ENCODE measurements at regions not wholly inside any gene's neighbourhood (a gene's known extent, or its start where the extent isn't known, plus 50 kb on each side); places are given as distances from the start of the nearest gene placed in this dataset.

DNA sequence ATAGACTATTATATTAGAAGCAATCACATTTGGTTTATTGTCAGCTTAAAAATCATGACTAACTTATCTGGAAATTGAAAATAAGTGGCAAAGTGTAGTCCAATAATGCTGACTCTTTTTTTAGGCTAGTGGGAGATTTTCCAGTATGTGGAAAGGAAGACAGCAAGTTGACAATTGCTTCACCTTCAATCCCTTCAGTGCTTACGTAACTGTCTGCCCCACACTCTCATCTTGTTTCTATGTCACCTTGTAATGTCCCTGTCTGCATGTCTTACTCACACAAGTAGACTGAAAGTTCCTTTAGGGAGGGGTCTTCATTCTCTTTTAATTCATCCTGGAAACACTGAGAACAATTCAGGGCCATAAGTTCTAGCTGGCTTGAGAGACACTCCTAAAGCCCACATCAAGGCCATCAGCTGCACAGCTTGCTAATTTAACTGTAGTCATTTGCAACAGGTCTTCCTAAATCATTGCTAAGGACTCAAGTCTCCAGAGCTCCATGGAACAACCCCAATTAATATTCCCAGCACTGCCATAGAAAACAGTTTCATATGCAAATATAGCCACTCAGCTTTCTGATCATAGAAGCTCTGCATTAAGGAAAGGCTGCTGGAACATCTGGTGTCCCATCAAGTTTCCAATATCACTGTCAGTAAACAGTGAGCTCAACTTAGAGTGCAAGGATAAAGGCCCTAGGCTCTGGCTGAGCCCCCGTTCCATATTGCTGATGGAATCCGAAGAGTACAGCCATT lies 230.5 kb downstream of the ETAA1 start:
- Histone ChIP-seq H3K79me2 (ENCODE audit: control insufficient read depth, insufficient read depth, low read length) (no peaks in the 10 kb centered on the region), H2AFZ (ENCODE audit: low read depth, low read length) (no peak overlapping the region), H3K9me3 (replicated peaks; ENCODE audit: control insufficient read depth, insufficient read depth, low read length) (no peaks in the 10 kb centered on the region), H3K9ac (replicated peaks; ENCODE audit: extremely low read depth, insufficient read depth, low read length) (no peak overlapping the region), H3K4me3 (replicated peaks in 1 of 3; ENCODE audit: insufficient read depth in 1 of 3, low read depth in 1 of 3, low read length in 3 of 3) (no peak overlapping the region), H3K27ac (ENCODE audit: insufficient read depth, low read depth, low read length) (no peak overlapping the region), H3K9me1 (replicated peaks; ENCODE audit: control insufficient read depth, extremely low read depth, insufficient read depth, low read length) (no peaks in the 10 kb centered on the region), H3K27me3 (ENCODE audit: control insufficient read depth in 2 of 2, insufficient read depth in 2 of 2, low read length in 2 of 2) (no peaks in the 10 kb centered on the region), H3K4me2 (ENCODE audit: insufficient read depth, low read length) (no peak overlapping the region), H3K4me1 (ENCODE audit: control insufficient read depth, extremely low read depth, insufficient read depth, low read length) (no peaks in the 10 kb centered on the region), H3K36me3 (ENCODE audit: control insufficient read depth in 2 of 2, extremely low read depth in 1 of 2, insufficient read depth in 2 of 2, low read length in 2 of 2) (no peaks in the 10 kb centered on the region), H4K20me1 (replicated peaks; ENCODE audit: control insufficient read depth, extremely low read depth, insufficient read depth, low read length) (no peaks in the 10 kb centered on the region)
- no peak for DNase-seq (ENCODE audit: low read depth, low spot score)
- intact Hi-C loops (cut with micrococcal nuclease), result no loop called here
- no TSS peak for BruUV-seq (replicated peaks)
- ChIA-PET POLR2A (no interaction called here), CTCF (interaction anchor here (0.7 kb wide), 1 partner anchor 24 kb away, joined by 3 read pairs; no protein-coding TSS in a partner anchor)
- no peak for FAIRE-seq
- dilution Hi-C loops (cut with MboI; ENCODE audit: extremely low pct_ligation_motif_present, low sequenced_read_pairs), result no loop called here
- TF ChIP-seq JUN (IDR thresholded peaks at IDR 0.05; ENCODE audit: borderline replicate concordance, insufficient read depth, insufficient read length, low read depth), result no peak
- TF ChIP-seq MYC (IDR thresholded peaks at IDR 0.05; ENCODE audit: low read depth, low read length), result no peak

DNA sequence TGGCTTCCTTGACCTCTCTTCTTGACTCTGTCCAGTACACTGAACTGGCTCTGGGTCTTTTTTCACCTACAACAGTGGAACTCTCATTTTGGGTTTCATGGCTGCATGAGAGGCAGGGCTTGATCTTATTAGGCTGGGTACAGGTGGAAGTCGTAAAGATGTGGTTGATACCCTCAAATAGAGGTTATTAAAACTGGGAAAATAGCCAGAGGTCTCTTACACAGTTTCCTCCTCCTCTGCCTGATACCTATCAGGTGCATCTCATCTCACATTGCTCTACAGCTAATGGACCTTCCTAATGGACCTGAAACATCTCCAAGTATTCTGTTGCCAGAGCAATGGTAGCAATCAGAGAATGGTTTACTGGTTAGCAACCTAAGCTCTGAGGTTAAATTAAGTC lies 231.8 kb downstream of the ETAA1 start:
- DNase-seq (ENCODE audit: low read depth, low spot score) (no peak), FAIRE-seq (no peak)
- Histone ChIP-seq H3K9me1 (replicated peaks; ENCODE audit: control insufficient read depth, extremely low read depth, insufficient read depth, low read length) (no peaks in the 10 kb centered on the region), H3K4me1 (ENCODE audit: control insufficient read depth, extremely low read depth, insufficient read depth, low read length) (no peaks in the 10 kb centered on the region), H4K20me1 (replicated peaks; ENCODE audit: control insufficient read depth, extremely low read depth, insufficient read depth, low read length) (no peaks in the 10 kb centered on the region), H3K9ac (replicated peaks; ENCODE audit: extremely low read depth, insufficient read depth, low read length) (no peak overlapping the region), H3K9me3 (replicated peaks; ENCODE audit: control insufficient read depth, insufficient read depth, low read length) (no peaks in the 10 kb centered on the region), H3K27ac (ENCODE audit: insufficient read depth, low read depth, low read length) (no peak overlapping the region), H3K27me3 (ENCODE audit: control insufficient read depth in 2 of 2, insufficient read depth in 2 of 2, low read length in 2 of 2) (no peaks in the 10 kb centered on the region), H3K79me2 (ENCODE audit: control insufficient read depth, insufficient read depth, low read length) (no peaks in the 10 kb centered on the region), H3K4me3 (replicated peaks in 1 of 3; ENCODE audit: insufficient read depth in 1 of 3, low read depth in 1 of 3, low read length in 3 of 3) (no peak overlapping the region), H2AFZ (ENCODE audit: low read depth, low read length) (no peak overlapping the region), H3K4me2 (ENCODE audit: insufficient read depth, low read length) (no peak overlapping the region), H3K36me3 (ENCODE audit: control insufficient read depth in 2 of 2, extremely low read depth in 1 of 2, insufficient read depth in 2 of 2, low read length in 2 of 2) (no peaks in the 10 kb centered on the region)
- TF ChIP-seq, protein P1, sequence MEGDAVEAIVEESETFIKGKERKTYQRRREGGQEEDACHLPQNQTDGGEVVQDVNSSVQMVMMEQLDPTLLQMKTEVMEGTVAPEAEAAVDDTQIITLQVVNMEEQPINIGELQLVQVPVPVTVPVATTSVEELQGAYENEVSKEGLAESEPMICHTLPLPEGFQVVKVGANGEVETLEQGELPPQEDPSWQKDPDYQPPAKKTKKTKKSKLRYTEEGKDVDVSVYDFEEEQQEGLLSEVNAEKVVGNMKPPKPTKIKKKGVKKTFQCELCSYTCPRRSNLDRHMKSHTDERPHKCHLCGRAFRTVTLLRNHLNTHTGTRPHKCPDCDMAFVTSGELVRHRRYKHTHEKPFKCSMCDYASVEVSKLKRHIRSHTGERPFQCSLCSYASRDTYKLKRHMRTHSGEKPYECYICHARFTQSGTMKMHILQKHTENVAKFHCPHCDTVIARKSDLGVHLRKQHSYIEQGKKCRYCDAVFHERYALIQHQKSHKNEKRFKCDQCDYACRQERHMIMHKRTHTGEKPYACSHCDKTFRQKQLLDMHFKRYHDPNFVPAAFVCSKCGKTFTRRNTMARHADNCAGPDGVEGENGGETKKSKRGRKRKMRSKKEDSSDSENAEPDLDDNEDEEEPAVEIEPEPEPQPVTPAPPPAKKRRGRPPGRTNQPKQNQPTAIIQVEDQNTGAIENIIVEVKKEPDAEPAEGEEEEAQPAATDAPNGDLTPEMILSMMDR (IDR thresholded peaks at IDR 0.05; ENCODE audit: extremely low read depth in 1 of 2, insufficient read depth in 1 of 2, low read depth in 1 of 2, low read length in 2 of 2), result no peak
- TF ChIP-seq, protein P2, sequence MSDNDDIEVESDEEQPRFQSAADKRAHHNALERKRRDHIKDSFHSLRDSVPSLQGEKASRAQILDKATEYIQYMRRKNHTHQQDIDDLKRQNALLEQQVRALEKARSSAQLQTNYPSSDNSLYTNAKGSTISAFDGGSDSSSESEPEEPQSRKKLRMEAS (IDR thresholded peaks at IDR 0.05; ENCODE audit: insufficient read depth, insufficient read length), result no peak
- TF ChIP-seq GATA2 (IDR thresholded peaks at IDR 0.05; ENCODE audit: insufficient read depth, insufficient read length, low read depth, low read length) (no peak), FOS (IDR thresholded peaks at IDR 0.05; ENCODE audit: borderline replicate concordance, insufficient read depth, low read length) (no peak)
- dilution Hi-C loops (cut with MboI; ENCODE audit: extremely low pct_ligation_motif_present, low sequenced_read_pairs) (no loop called here), intact Hi-C loops (cut with micrococcal nuclease) (no loop called here)
- BruUV-seq (replicated peaks), result no TSS peak
- ChIA-PET POLR2A (no interaction called here), CTCF (no interaction called here)
